HG02588 (cell line): ENCODE measurements at regions not wholly inside any gene's neighbourhood (a gene's known extent, or its start where the extent isn't known, plus 50 kb on each side); places are given as distances from the start of the nearest gene placed in this dataset.
"Not testable (repeated sequence)": the region's sequence is repeated elsewhere in the genome, so short reads cannot be mapped to it uniquely, and the experiment has no call there.

Experiments used
- ATAC-seq: cut with Tn5 transposase; IDR thresholded peaks from one replicate; pipeline ENCODE4 v1.9.1; 2021; ENCODE audit warnings: mild to moderate bottlenecking, moderate library complexity; ENCODE audit not compliant: unreplicated experiment

GRCh38 chr6:33896391-33897188, 92.8 kb upstream of the MLN start:
- no peak for ATAC-seq

- no peak for ATAC-seq
These were observed 92.2 kb upstream of the MLN start for GRCh38 chr6:33895988-33896387.

DNA sequence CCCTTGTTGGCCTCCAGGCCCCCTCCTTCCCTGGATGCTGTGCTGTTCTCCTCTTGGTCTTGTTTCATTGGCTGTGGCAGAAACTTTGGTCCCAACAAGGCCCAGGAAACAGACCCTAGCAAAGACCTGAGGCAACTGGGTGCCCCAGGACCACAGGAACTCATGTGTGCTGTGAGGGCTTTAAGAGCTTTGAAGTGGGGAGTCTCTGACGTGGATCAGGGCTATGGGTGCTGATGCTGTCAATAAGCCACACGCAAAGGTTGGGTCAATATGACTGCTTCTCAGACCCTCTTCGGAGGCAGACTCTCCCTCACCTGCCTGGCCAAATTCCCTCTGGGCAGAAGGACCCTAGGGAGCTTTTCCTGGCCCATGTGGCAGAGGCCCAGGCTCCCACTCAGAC, 91.5 kb upstream of the MLN start:
- no peak for ATAC-seq

GRCh38 chr6:33894438-33894837, 90.6 kb upstream of the MLN start:
- ATAC-seq, result no peak

DNA sequence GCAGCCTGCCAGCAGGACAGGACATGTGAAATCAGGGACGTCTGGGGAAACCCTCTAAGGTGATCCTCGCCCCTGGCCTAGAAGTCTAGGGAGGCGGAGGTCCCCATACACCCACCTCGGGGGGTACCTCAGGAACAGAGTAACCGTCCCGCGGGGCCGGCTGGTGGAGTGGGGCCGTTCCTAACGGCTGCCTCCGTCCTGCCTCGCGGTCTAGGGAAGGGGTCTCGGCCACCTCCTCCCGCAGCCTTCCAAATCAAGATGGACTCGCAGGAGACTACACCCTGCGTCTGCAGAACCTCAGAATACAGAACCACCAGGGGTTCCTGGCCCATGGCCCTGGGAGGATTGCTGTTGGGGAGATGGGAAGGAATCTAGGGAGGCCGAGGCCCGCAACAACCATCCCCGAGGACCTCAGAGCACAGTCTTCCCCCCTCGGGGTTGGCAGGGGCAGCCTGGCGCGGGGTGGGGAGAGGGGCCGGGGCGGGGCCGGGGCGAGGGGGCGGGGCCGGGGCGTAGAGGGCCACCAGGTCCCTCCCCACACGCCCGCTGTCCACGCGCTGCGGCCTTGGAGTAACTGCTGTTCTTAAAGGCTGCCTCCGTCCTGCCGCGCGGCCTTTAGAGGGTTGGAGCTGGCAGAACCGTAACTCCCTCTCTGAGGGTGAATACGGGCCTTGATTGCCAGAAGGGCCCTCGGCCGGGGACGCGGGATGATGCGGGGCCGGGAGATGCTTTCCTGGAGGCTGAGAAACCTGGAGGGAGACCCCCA, 89.0 kb upstream of the MLN start:
- no peak for ATAC-seq

GRCh38 chr6:33888664-33889200, 84.9 kb upstream of the MLN start:
- no peak for ATAC-seq

DNA sequence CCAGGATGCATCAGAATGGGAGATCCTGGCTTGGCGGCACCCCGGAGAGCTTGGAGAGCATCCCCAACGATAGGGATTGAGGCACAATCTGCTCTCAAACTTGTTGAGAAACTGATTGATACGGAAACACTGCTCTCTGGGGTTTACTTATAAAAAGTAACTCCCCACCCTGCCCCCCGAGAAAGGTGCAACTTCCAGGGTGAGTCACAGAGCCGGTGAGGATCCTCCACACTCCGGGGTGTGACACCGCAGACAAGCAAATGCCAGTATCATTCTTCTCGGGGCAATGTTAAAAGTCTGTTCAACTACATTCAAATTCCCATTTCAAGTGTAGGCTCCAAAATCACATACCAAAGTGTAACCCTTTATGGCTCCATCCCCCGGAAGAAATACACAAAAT, 84.4 kb upstream of the MLN start:
- no peak for ATAC-seq

DNA sequence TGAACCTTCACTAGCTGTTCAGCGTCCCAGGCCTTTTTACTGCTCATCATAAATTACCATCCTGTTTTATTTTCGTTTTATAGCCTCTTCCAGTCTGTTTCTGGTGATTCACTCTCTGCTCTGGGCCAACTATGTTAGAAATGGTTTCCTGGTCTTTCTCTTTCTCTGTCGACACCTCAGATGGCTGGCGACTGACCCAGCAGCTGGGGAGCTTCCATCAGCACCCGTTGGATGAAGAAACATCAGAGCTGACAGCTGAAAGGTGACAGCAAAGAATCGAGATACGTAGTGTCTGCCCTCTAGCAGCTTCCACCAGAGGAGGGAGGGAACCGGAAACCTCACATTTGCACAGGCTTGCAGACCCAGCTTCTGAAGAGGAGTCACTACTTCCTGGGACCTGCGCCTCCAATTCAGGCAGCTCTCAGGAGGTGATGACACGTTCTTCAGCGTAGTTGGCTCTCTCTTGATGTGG, 82.9 kb upstream of the MLN start:
- no peak for ATAC-seq

- no peak for ATAC-seq
These were observed 81.6 kb upstream of the MLN start for GRCh38 chr6:33885132-33886057.

GRCh38 chr6:33883621-33884020, 79.8 kb upstream of the MLN start:
- not testable (repeated sequence) for ATAC-seq

DNA sequence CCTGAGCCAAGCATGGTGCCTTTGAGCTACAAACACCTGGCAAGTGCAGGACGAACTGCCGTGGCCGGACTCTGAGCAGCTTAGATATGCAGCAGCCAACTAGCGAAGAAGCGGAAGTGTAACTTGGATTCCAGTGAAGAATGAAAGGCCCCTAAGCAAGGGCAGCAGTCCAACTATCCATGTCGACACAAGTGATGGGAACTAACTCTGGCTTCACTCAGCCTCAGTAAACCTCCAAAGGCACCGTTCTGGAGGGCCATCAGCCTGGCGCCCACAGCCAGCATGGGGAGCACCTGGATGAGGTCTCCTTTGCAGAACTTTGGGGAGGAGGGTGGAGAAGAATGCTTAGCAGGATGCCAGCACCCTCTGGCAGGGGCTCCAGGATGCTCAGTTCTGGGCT, 78.4 kb upstream of the MLN start:
- ATAC-seq, result no peak

DNA sequence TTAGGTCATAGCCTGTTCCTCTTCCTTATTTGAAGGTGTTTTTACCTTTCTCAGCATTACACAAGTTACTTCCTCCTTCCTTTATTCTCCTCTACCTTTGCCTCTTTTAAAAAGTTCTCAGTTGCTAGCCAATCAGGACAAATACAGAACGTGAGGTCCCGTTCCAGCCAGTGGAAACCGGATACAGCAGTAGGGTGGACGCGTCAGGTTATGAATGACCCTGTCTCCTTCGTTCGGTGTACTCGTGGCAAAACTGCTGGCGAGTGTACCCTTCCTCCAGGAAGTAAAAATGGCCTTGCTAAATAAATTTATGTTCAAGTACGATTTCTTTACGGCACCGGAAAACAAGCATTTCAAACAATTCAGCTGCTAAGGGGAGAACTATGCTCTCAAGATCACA, 77.0 kb upstream of the MLN start:
- ATAC-seq, result no peak

DNA sequence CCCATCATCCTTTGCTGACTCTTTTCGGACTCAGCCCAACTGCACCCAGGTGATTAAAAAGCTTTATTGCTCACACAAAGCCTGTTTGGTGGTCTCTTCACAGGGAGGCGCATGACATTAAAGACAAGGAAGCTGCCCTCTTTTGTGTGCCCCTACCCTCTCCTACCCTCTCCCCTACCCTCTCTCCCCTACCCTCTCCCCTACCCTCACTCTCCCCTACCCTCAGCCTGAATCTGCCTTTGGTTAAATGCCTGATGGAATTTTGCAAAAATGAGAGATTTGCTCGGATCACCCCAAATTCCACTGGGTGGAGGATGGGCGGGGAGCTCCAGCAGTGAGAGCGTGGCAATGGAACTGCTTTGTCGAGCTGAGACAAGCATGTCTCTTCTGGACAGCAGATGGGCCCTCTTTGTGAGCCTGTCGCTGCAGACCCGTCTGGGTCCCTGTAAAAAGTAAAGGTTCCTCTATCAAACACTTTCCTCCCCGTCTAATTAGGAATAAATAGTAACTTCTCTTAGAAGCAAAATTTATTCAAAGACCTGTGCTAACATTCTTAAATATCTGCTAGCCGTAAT, 76.4 kb upstream of the MLN start:
- no peak for ATAC-seq

DNA sequence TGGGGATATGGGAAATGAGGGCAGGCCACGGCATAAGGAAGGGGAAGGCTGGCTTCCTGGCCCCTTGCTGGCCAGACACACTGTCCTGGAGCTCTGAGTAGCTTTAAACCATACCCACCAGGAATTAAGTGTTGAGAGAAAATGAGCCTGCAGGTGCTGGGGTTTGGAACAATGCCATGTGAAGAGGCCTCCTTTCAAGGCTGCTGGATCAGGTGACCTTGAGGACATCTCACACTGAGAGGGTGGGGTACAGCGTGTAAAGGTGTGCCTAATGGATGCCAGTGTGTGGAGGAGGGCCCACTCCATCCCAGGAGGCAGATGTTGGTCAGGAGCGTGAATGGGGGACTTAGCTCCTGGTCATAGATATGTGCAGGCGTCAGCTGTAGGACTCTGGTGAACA, 74.8 kb upstream of the MLN start:
- ATAC-seq, result no peak

DNA sequence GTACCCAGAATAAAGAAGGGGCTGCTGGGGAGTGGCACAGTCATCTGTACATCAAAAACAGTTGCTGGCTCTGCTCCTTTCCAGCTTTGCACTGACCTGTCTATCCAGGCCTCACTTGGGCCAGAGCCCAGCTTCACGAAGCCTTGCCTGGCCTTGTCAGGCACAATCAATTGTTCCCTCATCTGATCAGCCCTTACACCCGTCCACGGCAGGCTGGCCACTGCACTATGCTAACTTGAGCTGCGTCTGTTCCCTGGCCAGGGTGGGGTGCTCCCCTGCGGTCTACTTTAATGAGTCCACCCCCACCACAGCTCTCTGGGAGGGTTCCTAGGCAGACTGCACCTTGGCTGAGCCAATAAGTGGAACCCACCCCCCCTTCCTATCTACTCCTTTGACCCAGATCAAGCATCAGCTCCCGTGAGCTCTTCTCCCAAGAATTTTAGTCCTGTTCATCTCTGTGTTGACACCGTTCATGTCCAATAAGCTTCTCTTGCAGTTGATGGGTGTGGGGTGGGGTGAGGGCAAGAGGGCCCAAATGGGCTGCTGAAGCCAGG, 74.3 kb upstream of the MLN start:
- ATAC-seq, result no peak

GRCh38 chr6:33875696-33876095, 71.9 kb upstream of the MLN start:
- ATAC-seq, result no peak

- no peak for ATAC-seq
These were observed 71.4 kb upstream of the MLN start for GRCh38 chr6:33875141-33875581.

- no peak for ATAC-seq
These were observed 70.4 kb upstream of the MLN start for GRCh38 chr6:33874136-33874760.

DNA sequence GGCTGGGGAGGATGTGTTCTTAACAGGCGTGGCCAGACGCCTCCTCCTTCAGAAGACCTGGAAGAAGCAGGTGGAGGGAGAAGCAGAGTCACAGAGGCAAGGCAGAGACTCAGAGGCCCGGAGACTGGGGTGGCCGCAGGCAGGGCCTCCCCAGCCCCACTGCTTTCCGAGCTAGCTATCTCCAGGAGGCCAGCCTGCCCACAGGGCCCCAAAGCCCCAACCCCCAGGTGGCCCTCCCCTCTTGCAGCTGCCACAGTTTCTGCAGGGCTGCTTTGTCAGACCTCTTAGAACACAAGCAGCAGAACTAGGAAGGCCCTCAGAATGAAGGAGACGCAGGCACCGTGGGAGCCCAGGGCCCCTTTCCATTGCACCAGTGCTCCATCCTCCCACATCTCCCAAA, 69.0 kb upstream of the MLN start:
- no peak for ATAC-seq
